Suprapubic skin (tissue), 3 donors: ENCODE measurements at regions not wholly inside any gene's neighbourhood (a gene's known extent, or its start where the extent isn't known, plus 50 kb on each side); places are given as distances from the start of the nearest gene placed in this dataset.

Source experiments
- CTCF ChIP-seq, 2 donors: fragments of 200-600 bp in 1 of 2; fragments of 450-650 bp in 1 of 2; sonication (generic) in 1 of 2; IDR thresholded peaks; one replicate each; pipeline ENCODE4 v1.5.1; 2016 to 2019; ENCODE audit warnings: antibody characterized with exemption in 2 of 2, mild to moderate bottlenecking in 1 of 2, moderate library complexity in 1 of 2
- EP300 ChIP-seq: sonication (generic); formaldehyde crosslinking; IDR thresholded peaks from one replicate; pipeline ENCODE4 v1.6.1; 2017; ENCODE audit warnings: antibody characterized with exemption
- POLR2A ChIP-seq, 2 donors: fragments of 450-650 bp; IDR thresholded peaks; one replicate each; pipeline ENCODE4 v1.6.1; 2017; ENCODE audit warnings: antibody characterized with exemption in 2 of 2, mild to moderate bottlenecking in 2 of 2, moderate library complexity in 2 of 2

GRCh38 chr6:40898073-40898472 is 140.9 kb downstream of the UNC5CL start:
- TF ChIP-seq CTCF (IDR thresholded peaks at IDR 0.05) (no peak), POLR2A (IDR thresholded peaks at IDR 0.05) (no peak), EP300 (no peak)
